Keratinocyte (primary cell): ENCODE measurements at regions not wholly inside any gene's neighbourhood (a gene's known extent, or its start where the extent isn't known, plus 50 kb on each side); places are given as distances from the start of the nearest gene placed in this dataset.

Experiments
- DNase-seq: peaks from one replicate; pipeline ENCODE4 v3.0.0-alpha.2; 2011; ENCODE audit warnings: low read depth, missing footprints, low spot score
- FAIRE-seq: peaks from 2 replicates; lab custom pipeline; 2011; peaks lifted over from hg19 to GRCh38; lab: Jason Lieb, UNC
- H2AFZ ChIP-seq: 2 replicates; pipeline ENCODE4 v1.6.0; 2012; ENCODE audit warnings: low read length, control low read depth, inconsistent platforms; ENCODE audit not compliant: control insufficient read depth
- H3K27ac ChIP-seq: 2 replicates; pipeline ENCODE4 v1.5.1; 2011; ENCODE audit warnings: low read length; ENCODE audit not compliant: control insufficient read depth, insufficient read depth
- H3K27me3 ChIP-seq: 3 replicates; pipeline ENCODE4 v1.6.0; 2011; ENCODE audit warnings: low read length; ENCODE audit not compliant: control insufficient read depth, insufficient read depth; ENCODE audit errors: extremely low read depth
- H3K36me3 ChIP-seq, 2 experiments: 2 replicates in 1 of 2; 3 replicates in 1 of 2; pipeline ENCODE4 v1.5.1; 2011; ENCODE audit warnings: low read length in 2 of 2, mild to moderate bottlenecking in 1 of 2; ENCODE audit not compliant: control insufficient read depth in 2 of 2, insufficient read depth in 2 of 2; ENCODE audit errors: extremely low read depth in 1 of 2
- H3K4me1 ChIP-seq: 3 replicates; pipeline ENCODE4 v1.5.1; 2011; ENCODE audit warnings: low read length; ENCODE audit not compliant: control insufficient read depth, insufficient read depth; ENCODE audit errors: extremely low read depth
- H3K4me2 ChIP-seq: 3 replicates; pipeline ENCODE4 v1.6.0; 2011; ENCODE audit warnings: low read depth, low read length; ENCODE audit not compliant: control insufficient read depth, insufficient read depth; ENCODE audit errors: extremely low read depth
- H3K4me3 ChIP-seq, 3 experiments: fragments of 200-600 bp in 1 of 3; sonication (generic) in 1 of 3; 2 replicates in 2 of 3; 3 replicates in 1 of 3; pipeline ENCODE4 v1.5.1; 2011 to 2016; ENCODE audit warnings: low read length in 3 of 3, mild to moderate bottlenecking in 3 of 3, control low read depth in 2 of 3, inconsistent platforms in 1 of 3, low read depth in 1 of 3, mixed read lengths in 1 of 3, mixed run types in 1 of 3, moderate library complexity in 1 of 3; ENCODE audit not compliant: control insufficient read depth in 2 of 3, insufficient read depth in 2 of 3; ENCODE audit errors: extremely low read depth in 1 of 3
- H3K79me2 ChIP-seq: 2 replicates; pipeline ENCODE4 v1.6.0; 2012; ENCODE audit warnings: low read length; ENCODE audit not compliant: control insufficient read depth, insufficient read depth
- H3K9ac ChIP-seq: 3 replicates; pipeline ENCODE4 v1.6.0; 2011; ENCODE audit warnings: low read length; ENCODE audit not compliant: control insufficient read depth, insufficient read depth; ENCODE audit errors: extremely low read depth
- H3K9me1 ChIP-seq: 3 replicates; pipeline ENCODE4 v1.6.0; 2011; ENCODE audit warnings: low read length; ENCODE audit not compliant: control insufficient read depth, insufficient read depth; ENCODE audit errors: extremely low read depth
- H3K9me3 ChIP-seq: 2 replicates; pipeline ENCODE4 v1.5.1; 2012; ENCODE audit warnings: low read depth, low read length; ENCODE audit not compliant: control insufficient read depth
- H4K20me1 ChIP-seq: 3 replicates; pipeline ENCODE4 v1.6.0; 2011; ENCODE audit warnings: low read length; ENCODE audit not compliant: control insufficient read depth, insufficient read depth; ENCODE audit errors: extremely low read depth
- EZH2 ChIP-seq: IDR thresholded peaks from one replicate; pipeline ENCODE4 v1.6.1; 2012; ENCODE audit warnings: inconsistent platforms, mild to moderate bottlenecking, low read length, moderate library complexity
- dilution Hi-C: fragments of 300-500 bp; cut with MboI; formaldehyde crosslinking; loops from one replicate; pipeline ENCODE4 v1.7.0; 2020; ENCODE audit warnings: low sequenced_read_pairs; ENCODE audit not compliant: extremely low pct_ligation_motif_present
- TF ChIP-seq, protein P1 (sequence below), 3 experiments: IDR thresholded peaks in 1 of 3; conservative IDR thresholded peaks in 1 of 3; optimal IDR thresholded peaks in 1 of 3; 2 replicates in 2 of 3; 3 replicates in 1 of 3; pipeline versions ENCODE3 to v1.5.1; 2011; ENCODE audit warnings: low read length in 3 of 3, mild to moderate bottlenecking in 3 of 3, moderate library complexity in 2 of 3, control low read depth in 1 of 3, inconsistent platforms in 1 of 3; ENCODE audit not compliant: insufficient read depth in 2 of 3; ENCODE audit errors: extremely low read depth in 1 of 3

DNA sequence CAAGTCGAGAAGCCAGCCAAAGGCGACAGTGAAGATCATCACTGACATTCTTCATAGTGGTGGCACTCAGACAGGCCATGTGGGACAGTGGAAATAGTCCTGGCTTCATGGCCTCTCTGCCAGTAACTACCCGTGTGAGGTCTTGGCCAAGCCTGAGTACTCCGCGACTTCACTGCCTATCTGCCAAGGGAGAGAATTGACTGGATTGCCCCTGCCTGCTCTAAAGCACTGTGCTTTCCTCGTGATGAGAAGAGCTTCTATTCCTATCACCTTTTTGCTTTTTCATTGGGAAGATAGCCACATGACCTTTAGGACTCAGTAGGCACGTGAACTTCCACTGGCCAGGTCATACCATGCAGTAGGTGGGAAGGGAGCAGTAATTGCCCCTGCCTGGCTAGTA lies 239.3 kb downstream of the HAUS1 start:
- Histone ChIP-seq H3K79me2 (no peaks in the 10 kb centered on the region), H3K9me3 (no peaks in the 10 kb centered on the region), H3K36me3 (no peaks in the 10 kb centered on the region), H2AFZ (no peak overlapping the region), H3K27ac (no peak overlapping the region), H3K4me1 (peaks cover 10% of the 10 kb centered on the region), H3K27me3 (no peaks in the 10 kb centered on the region), H3K4me3 (no peak overlapping the region), H3K9me1 (no peaks in the 10 kb centered on the region), H3K4me2 (no peak overlapping the region), H3K9ac (no peak overlapping the region), H4K20me1 (no peaks in the 10 kb centered on the region)
- TF ChIP-seq, protein P1, sequence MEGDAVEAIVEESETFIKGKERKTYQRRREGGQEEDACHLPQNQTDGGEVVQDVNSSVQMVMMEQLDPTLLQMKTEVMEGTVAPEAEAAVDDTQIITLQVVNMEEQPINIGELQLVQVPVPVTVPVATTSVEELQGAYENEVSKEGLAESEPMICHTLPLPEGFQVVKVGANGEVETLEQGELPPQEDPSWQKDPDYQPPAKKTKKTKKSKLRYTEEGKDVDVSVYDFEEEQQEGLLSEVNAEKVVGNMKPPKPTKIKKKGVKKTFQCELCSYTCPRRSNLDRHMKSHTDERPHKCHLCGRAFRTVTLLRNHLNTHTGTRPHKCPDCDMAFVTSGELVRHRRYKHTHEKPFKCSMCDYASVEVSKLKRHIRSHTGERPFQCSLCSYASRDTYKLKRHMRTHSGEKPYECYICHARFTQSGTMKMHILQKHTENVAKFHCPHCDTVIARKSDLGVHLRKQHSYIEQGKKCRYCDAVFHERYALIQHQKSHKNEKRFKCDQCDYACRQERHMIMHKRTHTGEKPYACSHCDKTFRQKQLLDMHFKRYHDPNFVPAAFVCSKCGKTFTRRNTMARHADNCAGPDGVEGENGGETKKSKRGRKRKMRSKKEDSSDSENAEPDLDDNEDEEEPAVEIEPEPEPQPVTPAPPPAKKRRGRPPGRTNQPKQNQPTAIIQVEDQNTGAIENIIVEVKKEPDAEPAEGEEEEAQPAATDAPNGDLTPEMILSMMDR (optimal IDR thresholded peaks at IDR 0.05 in 1 of 3, IDR thresholded peaks at IDR 0.05 in 1 of 3, conservative IDR thresholded peaks at IDR 0.05 in 1 of 3; ENCODE audit: extremely low read depth in 1 of 3, insufficient read depth in 2 of 3, low read length in 3 of 3), result no peak
- TF ChIP-seq EZH2, result no peak
- dilution Hi-C loops, result no loop called here
- FAIRE-seq (no peak), DNase-seq (no peak)

DNA sequence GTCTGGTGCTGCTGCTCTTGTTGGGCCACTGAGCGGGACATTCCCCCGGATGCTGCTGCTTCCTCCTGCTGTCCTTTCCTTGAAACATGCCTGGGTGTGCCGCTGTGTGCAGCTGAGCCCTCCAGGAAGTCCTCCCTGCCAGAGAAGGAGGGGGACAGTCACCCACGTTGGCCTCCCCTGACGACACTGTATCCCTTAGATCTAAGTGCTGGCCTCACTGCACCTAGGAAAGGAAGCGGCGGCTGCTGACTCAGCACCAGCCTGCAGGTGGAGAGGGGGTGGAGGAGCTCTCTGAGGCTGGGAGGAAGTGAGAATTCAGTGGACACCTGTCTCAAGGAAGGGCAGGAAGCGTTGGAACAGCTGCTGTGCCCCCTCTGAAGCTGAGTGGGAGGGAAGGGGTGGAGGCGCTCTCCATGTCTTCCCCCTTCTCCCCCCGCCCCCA lies 239.8 kb downstream of the HAUS1 start:
- Histone ChIP-seq H3K27ac (no peak overlapping the region), H3K4me3 (no peak overlapping the region), H4K20me1 (no peaks in the 10 kb centered on the region), H3K36me3 (no peaks in the 10 kb centered on the region), H3K79me2 (no peaks in the 10 kb centered on the region), H3K27me3 (no peaks in the 10 kb centered on the region), H3K9ac (no peak overlapping the region), H3K9me3 (no peaks in the 10 kb centered on the region), H3K4me1 (peaks cover 10% of the 10 kb centered on the region), H3K9me1 (no peaks in the 10 kb centered on the region), H3K4me2 (no peak overlapping the region), H2AFZ (no peak overlapping the region)
- dilution Hi-C loops, result no loop called here
- DNase-seq (no peak), FAIRE-seq (peak; percentile 65)
- TF ChIP-seq, protein P1 (optimal IDR thresholded peaks at IDR 0.05 in 1 of 3, IDR thresholded peaks at IDR 0.05 in 1 of 3, conservative IDR thresholded peaks at IDR 0.05 in 1 of 3; ENCODE audit: extremely low read depth in 1 of 3, insufficient read depth in 2 of 3, low read length in 3 of 3), result peak in 1 of 3 experiments; percentile 3
- no peak for TF ChIP-seq EZH2
